ENCODE measurements at regions not wholly inside any gene's neighbourhood (a gene's known extent, or its start where the extent isn't known, plus 50 kb on each side); places are given as distances from the start of the nearest gene placed in this dataset.

GRCh38 chr9:13026956-13027355 lies 252.1 kb downstream of the LURAP1L start:
- no peak for TF ChIP-seq CTCF (IDR thresholded peaks at IDR 0.05)
- TF ChIP-seq JUNB (IDR thresholded peaks at IDR 0.05), result no peak
- no peak for TF ChIP-seq EHMT2 (IDR thresholded peaks at IDR 0.05; ENCODE audit: low read depth)
- no peak for TF ChIP-seq POLR2A (IDR thresholded peaks at IDR 0.05; ENCODE audit: low read length)
- TF ChIP-seq CEBPB (IDR thresholded peaks at IDR 0.05), result no peak

Measured in A549 (cell line).